Fibroblast of lung (primary cell): ENCODE measurements at regions not wholly inside any gene's neighbourhood (a gene's known extent, or its start where the extent isn't known, plus 50 kb on each side); places are given as distances from the start of the nearest gene placed in this dataset.

Experiments used
- DNase-seq, 2 donors: peaks; one replicate each; pipeline versions ENCODE4 v3.0.0 to v3.0.0-alpha.2; 2010; ENCODE audit warnings: low read depth in 2 of 2
- H2AFZ ChIP-seq: 2 replicates; pipeline ENCODE4 v1.5.1; 2012; ENCODE audit warnings: low read length, control low read depth, inconsistent platforms
- H3K27ac ChIP-seq: 2 replicates; pipeline ENCODE4 v1.5.1; 2011; ENCODE audit warnings: low read length, control low read depth; ENCODE audit not compliant: insufficient read depth
- H3K27me3 ChIP-seq: 2 replicates; pipeline ENCODE4 v1.5.1; 2011; ENCODE audit warnings: mild to moderate bottlenecking, low read length; ENCODE audit not compliant: control insufficient read depth, insufficient read depth
- H3K36me3 ChIP-seq: 2 replicates; pipeline ENCODE4 v1.5.1; 2011; ENCODE audit warnings: low read length; ENCODE audit not compliant: control insufficient read depth, insufficient read depth
- H3K4me1 ChIP-seq: 2 replicates; pipeline ENCODE4 v1.5.1; 2011; ENCODE audit warnings: low read length; ENCODE audit not compliant: control insufficient read depth, insufficient read depth; ENCODE audit errors: extremely low read depth
- H3K4me2 ChIP-seq: 2 replicates; pipeline ENCODE4 v1.5.1; 2011; ENCODE audit warnings: low read length, control low read depth; ENCODE audit not compliant: insufficient read depth; ENCODE audit errors: extremely low read depth
- H3K4me3 ChIP-seq, 4 experiments: fragments of 200-600 bp in 1 of 4; sonication (generic) in 1 of 4; replicated peaks in 1 of 4; 2 replicates each; pipeline ENCODE4 v1.5.1; 2011 to 2016; ENCODE audit warnings: low read length in 4 of 4, low read depth in 3 of 4, mild to moderate bottlenecking in 3 of 4, control low read depth in 2 of 4, inconsistent platforms in 1 of 4, mixed read lengths in 1 of 4; ENCODE audit not compliant: insufficient read depth in 1 of 4; ENCODE audit errors: control extremely low read depth in 1 of 4
- H3K79me2 ChIP-seq: 2 replicates; pipeline ENCODE4 v1.5.1; 2012; ENCODE audit warnings: mild to moderate bottlenecking, low read length, inconsistent platforms; ENCODE audit not compliant: control insufficient read depth, insufficient read depth
- H3K9ac ChIP-seq: 2 replicates; pipeline ENCODE4 v1.5.1; 2011; ENCODE audit warnings: mild to moderate bottlenecking, low read length, control low read depth; ENCODE audit not compliant: insufficient read depth
- H3K9me3 ChIP-seq: 2 replicates; pipeline ENCODE4 v1.5.1; 2012; ENCODE audit warnings: low read depth, low read length; ENCODE audit not compliant: control insufficient read depth, insufficient read depth
- H4K20me1 ChIP-seq: 2 replicates; pipeline ENCODE4 v1.5.1; 2011; ENCODE audit warnings: low read length; ENCODE audit not compliant: control insufficient read depth, insufficient read depth; ENCODE audit errors: extremely low read depth
- EZH2 ChIP-seq: IDR thresholded peaks from 2 replicates; pipeline ENCODE4 v1.5.1; 2012; ENCODE audit warnings: low read length, control low read depth, mild to moderate bottlenecking; ENCODE audit errors: missing control alignments
- TF ChIP-seq, protein P1 (sequence below), 2 donors: IDR thresholded peaks in 1 of 2; conservative IDR thresholded peaks in 1 of 2; 1 replicate in 1 of 2; 2 replicates in 1 of 2; pipeline ENCODE4 v1.5.1; 2011 to 2012; ENCODE audit warnings: low read length in 2 of 2, control low read depth in 1 of 2, inconsistent platforms in 1 of 2, low read depth in 1 of 2, mild to moderate bottlenecking in 1 of 2

DNA sequence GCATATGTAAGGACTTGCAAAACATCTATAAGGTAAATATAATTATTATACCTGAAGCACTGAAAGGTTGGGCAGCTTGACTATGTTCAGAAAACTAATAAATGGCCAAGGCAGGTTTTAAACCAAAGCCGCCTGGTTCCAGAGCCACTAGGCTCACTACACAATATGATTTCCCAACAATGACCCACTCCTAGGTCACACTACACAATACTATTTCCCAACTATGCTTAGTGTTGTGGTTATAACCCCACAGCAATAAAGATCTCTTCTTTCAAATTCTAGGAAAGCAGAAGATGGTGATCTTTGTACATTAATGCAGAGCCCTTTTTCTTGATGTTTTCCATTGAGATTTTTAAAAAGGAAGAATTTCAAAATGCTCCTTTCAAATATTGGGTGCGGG, 180.4 kb downstream of the CYRIA start:
- no peak overlapping the region for H3K27ac ChIP-seq
- H3K79me2 ChIP-seq, result no peaks in the 10 kb centered on the region
- H3K27me3 ChIP-seq, result no peaks in the 10 kb centered on the region
- no peaks in the 10 kb centered on the region for H3K4me1 ChIP-seq
- H3K4me2 ChIP-seq, result no peak overlapping the region
- TF ChIP-seq, protein P1, sequence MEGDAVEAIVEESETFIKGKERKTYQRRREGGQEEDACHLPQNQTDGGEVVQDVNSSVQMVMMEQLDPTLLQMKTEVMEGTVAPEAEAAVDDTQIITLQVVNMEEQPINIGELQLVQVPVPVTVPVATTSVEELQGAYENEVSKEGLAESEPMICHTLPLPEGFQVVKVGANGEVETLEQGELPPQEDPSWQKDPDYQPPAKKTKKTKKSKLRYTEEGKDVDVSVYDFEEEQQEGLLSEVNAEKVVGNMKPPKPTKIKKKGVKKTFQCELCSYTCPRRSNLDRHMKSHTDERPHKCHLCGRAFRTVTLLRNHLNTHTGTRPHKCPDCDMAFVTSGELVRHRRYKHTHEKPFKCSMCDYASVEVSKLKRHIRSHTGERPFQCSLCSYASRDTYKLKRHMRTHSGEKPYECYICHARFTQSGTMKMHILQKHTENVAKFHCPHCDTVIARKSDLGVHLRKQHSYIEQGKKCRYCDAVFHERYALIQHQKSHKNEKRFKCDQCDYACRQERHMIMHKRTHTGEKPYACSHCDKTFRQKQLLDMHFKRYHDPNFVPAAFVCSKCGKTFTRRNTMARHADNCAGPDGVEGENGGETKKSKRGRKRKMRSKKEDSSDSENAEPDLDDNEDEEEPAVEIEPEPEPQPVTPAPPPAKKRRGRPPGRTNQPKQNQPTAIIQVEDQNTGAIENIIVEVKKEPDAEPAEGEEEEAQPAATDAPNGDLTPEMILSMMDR (conservative IDR thresholded peaks at IDR 0.05 in 1 of 2, IDR thresholded peaks at IDR 0.05 in 1 of 2; ENCODE audit: low read depth in 1 of 2, low read length in 2 of 2), result no peak
- TF ChIP-seq EZH2, result no peak
- DNase-seq, result no peak
- no peaks in the 10 kb centered on the region for H3K36me3 ChIP-seq
- no peaks in the 10 kb centered on the region for H3K9me3 ChIP-seq
- no peak overlapping the region for H2AFZ ChIP-seq
- H3K9ac ChIP-seq, result no peak overlapping the region
- H3K4me3 ChIP-seq, result no peak overlapping the region
- H4K20me1 ChIP-seq, result no peaks in the 10 kb centered on the region

DNA sequence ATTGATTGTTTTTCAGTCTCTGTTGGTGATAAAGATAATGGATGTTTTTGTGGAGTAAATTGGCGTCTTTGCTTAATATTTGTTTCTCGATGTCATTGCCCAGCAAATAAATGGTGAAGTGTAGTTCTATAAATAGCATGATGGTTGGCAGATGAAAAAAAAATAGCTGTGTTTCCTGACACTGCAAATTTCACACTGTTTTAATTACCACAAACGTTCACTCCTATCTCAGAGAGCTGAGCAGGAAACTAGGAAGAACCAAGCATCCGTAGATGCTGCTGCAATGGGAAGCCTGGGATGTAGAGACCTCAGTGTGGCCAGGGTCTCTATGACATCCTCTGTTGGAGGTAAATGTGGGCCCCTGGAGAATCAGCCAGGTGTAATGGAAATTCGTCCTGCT, 183.2 kb downstream of the CYRIA start:
- Histone ChIP-seq H3K4me3 (no peak overlapping the region), H3K27me3 (no peaks in the 10 kb centered on the region)
- DNase-seq, result no peak

DNA sequence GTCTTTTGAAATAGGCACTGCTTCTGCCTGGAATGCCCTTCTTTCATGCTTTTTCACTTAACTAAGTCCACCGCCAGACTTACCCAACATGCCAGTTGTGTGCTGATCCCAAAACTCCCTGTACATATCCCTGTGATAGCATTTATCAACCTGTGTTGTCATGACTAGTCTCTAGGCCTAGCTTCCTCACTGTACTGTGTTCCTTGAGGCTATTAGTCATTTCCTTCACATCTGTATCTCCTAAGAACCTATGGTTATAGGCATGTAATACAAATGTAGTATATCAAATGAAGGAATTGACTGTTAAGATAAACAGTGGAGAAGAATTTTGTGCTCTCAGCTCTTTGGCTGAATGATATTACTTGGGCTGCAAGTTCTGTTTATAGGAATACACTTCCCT, 184.3 kb downstream of the CYRIA start:
- Histone ChIP-seq H3K4me1 (no peaks in the 10 kb centered on the region), H3K36me3 (no peaks in the 10 kb centered on the region), H3K79me2 (no peaks in the 10 kb centered on the region), H2AFZ (no peak overlapping the region), H4K20me1 (no peaks in the 10 kb centered on the region), H3K9ac (no peak overlapping the region), H3K4me3 (no peak overlapping the region), H3K27ac (no peak overlapping the region), H3K4me2 (no peak overlapping the region), H3K27me3 (no peaks in the 10 kb centered on the region), H3K9me3 (no peaks in the 10 kb centered on the region)
- TF ChIP-seq EZH2, result no peak
- TF ChIP-seq, protein P1 (conservative IDR thresholded peaks at IDR 0.05 in 1 of 2, IDR thresholded peaks at IDR 0.05 in 1 of 2; ENCODE audit: low read depth in 1 of 2, low read length in 2 of 2), result no peak
- no peak for DNase-seq

More for the DNA sequence above, 183.2 kb downstream of the CYRIA start:
- H3K4me2 ChIP-seq, result no peak overlapping the region
- no peaks in the 10 kb centered on the region for H3K4me1 ChIP-seq
- no peak overlapping the region for H3K9ac ChIP-seq
- no peaks in the 10 kb centered on the region for H3K36me3 ChIP-seq
- H4K20me1 ChIP-seq, result no peaks in the 10 kb centered on the region
- no peaks in the 10 kb centered on the region for H3K79me2 ChIP-seq
- no peaks in the 10 kb centered on the region for H3K9me3 ChIP-seq
- H2AFZ ChIP-seq, result no peak overlapping the region
- TF ChIP-seq, protein P1 (conservative IDR thresholded peaks at IDR 0.05 in 1 of 2, IDR thresholded peaks at IDR 0.05 in 1 of 2; ENCODE audit: low read depth in 1 of 2, low read length in 2 of 2), result no peak
- TF ChIP-seq EZH2, result no peak
- H3K27ac ChIP-seq, result no peak overlapping the region
